Occipital lobe (tissue), 1 donor: ENCODE measurements at regions not wholly inside any gene's neighbourhood (a gene's known extent, or its start where the extent isn't known, plus 50 kb on each side); places are given as distances from the start of the nearest gene placed in this dataset.

Experiments used
- DNase-seq: peaks from one replicate; lab custom pipeline; 2025; lab: John Stamatoyannopoulos, UW

GRCh38 chr10:90674461-90674860 lies 183.4 kb downstream of the HTR7 start:
- no peak for DNase-seq

GRCh38 chr10:90674928-90675327 lies 182.9 kb downstream of the HTR7 start:
- no peak for DNase-seq

GRCh38 chr10:90675621-90676020 lies 182.2 kb downstream of the HTR7 start:
- no peak for DNase-seq
